GM23248 (cell line): ENCODE measurements at regions not wholly inside any gene's neighbourhood (a gene's known extent, or its start where the extent isn't known, plus 50 kb on each side); places are given as distances from the start of the nearest gene placed in this dataset.
"Not testable (repeated sequence)": the region's sequence is repeated elsewhere in the genome, so short reads cannot be mapped to it uniquely, and the experiment has no call there.

Experiments used
- DNase-seq: peaks from one replicate; pipeline ENCODE4 v3.0.0-alpha.2; 2015
- H2AFZ ChIP-seq: fragments of 200-600 bp; sonication (generic); 2 replicates; pipeline ENCODE4 v1.6.1; 2016; ENCODE audit warnings: antibody characterized with exemption
- H3F3A ChIP-seq: fragments of 200-600 bp; sonication (generic); 2 replicates; pipeline ENCODE4 v1.6.1; 2016; ENCODE audit warnings: mild to moderate bottlenecking, antibody characterized with exemption, mixed run types; ENCODE audit not compliant: insufficient read depth
- H3K27ac ChIP-seq: fragments of 200-600 bp; sonication (generic); 2 replicates; pipeline ENCODE4 v1.5.1; 2016; ENCODE audit warnings: mild to moderate bottlenecking
- H3K27me3 ChIP-seq: fragments of 200-600 bp; sonication (generic); replicated peaks from 2 replicates; pipeline ENCODE4 v1.6.1; 2016; ENCODE audit warnings: mild to moderate bottlenecking; ENCODE audit not compliant: insufficient read depth
- H3K36me3 ChIP-seq: fragments of 200-600 bp; sonication (generic); 2 replicates; pipeline ENCODE4 v1.6.1; 2016; ENCODE audit warnings: low read depth, mild to moderate bottlenecking
- H3K4me1 ChIP-seq: fragments of 200-600 bp; sonication (generic); 2 replicates; pipeline ENCODE4 v1.6.1; 2016; ENCODE audit warnings: mild to moderate bottlenecking; ENCODE audit not compliant: insufficient read depth
- H3K4me2 ChIP-seq: fragments of 200-600 bp; sonication (generic); one replicate; pipeline ENCODE4 v1.6.1; 2016; ENCODE audit warnings: mild to moderate bottlenecking; ENCODE audit not compliant: unreplicated experiment
- H3K4me3 ChIP-seq: fragments of 200-600 bp; sonication (generic); 2 replicates; pipeline ENCODE4 v1.5.1; 2016; ENCODE audit warnings: mild to moderate bottlenecking
- H3K79me2 ChIP-seq: fragments of 200-600 bp; sonication (generic); 2 replicates; pipeline ENCODE4 v1.6.1; 2016; ENCODE audit warnings: mild to moderate bottlenecking; ENCODE audit not compliant: insufficient read depth
- H3K9ac ChIP-seq: fragments of 200-600 bp; sonication (generic); 2 replicates; pipeline ENCODE4 v1.6.1; 2016; ENCODE audit warnings: mild to moderate bottlenecking
- H3K9me2 ChIP-seq: fragments of 200-600 bp; sonication (generic); 2 replicates; pipeline ENCODE4 v1.6.1; 2016; ENCODE audit warnings: mixed run types, mild to moderate bottlenecking, moderate library complexity; ENCODE audit not compliant: insufficient read depth
- H3K9me3 ChIP-seq: fragments of 200-600 bp; sonication (generic); one replicate; pipeline ENCODE4 v1.6.1; 2017; ENCODE audit warnings: low read depth
- H4K20me1 ChIP-seq: fragments of 200-600 bp; sonication (generic); 2 replicates; pipeline ENCODE4 v1.6.0; 2016; ENCODE audit not compliant: insufficient read depth
- EZH2 ChIP-seq: fragments of 200-600 bp; sonication (generic); IDR thresholded peaks from 2 replicates; pipeline ENCODE4 v1.6.1; 2018; ENCODE audit warnings: antibody characterized with exemption, mild to moderate bottlenecking; ENCODE audit not compliant: insufficient read depth, poor library complexity, severe bottlenecking
- EZH2phosphoT487 ChIP-seq: fragments of 200-600 bp; sonication (generic); IDR thresholded peaks from 2 replicates; pipeline ENCODE4 v1.6.1; 2018; ENCODE audit warnings: antibody characterized with exemption, moderate library complexity, mild to moderate bottlenecking, low read depth; ENCODE audit not compliant: insufficient read depth
- WGBS, 2 experiments: methylation state at CpG; one replicate each; pipeline ENCODE4 v1.1.6; 2015 to 2017; ENCODE audit warnings: low lambda C conversion rate in 2 of 2, low coverage in 1 of 2; ENCODE audit errors: missing lambda C conversion rate in 2 of 2; 5-methylcytosine and 5-hydroxymethylcytosine counted together
- in situ Hi-C: fragments of 300-500 bp; cut with MboI; formaldehyde crosslinking; loops from 2 replicates; pipeline ENCODE4 v1.15.0; 2020

- Histone ChIP-seq H3K27ac (no peak overlapping the region), H3K27me3 (peaks cover 7% of the 10 kb centered on the region), H3K9me2 (no peaks in the 10 kb centered on the region), H2AFZ (no peak overlapping the region), H3F3A (no peaks in the 10 kb centered on the region), H3K4me1 (no peaks in the 10 kb centered on the region), H3K9ac (no peak overlapping the region), H3K79me2 (no peaks in the 10 kb centered on the region), H3K4me3 (no peak overlapping the region), H3K4me2 (no peak overlapping the region), H4K20me1 (no peaks in the 10 kb centered on the region), H3K9me3 (no peaks in the 10 kb centered on the region), H3K36me3 (no peaks in the 10 kb centered on the region)
- in situ Hi-C loops, result no loop called here
- TF ChIP-seq EZH2, result no peak
- TF ChIP-seq EZH2phosphoT487, result no peak
- no peak for DNase-seq
- 60 to 67% methylated on average over 6 of the region's 6 CpGs for WGBS, 2 experiments
Measured at GRCh38 chr2:31651736-31652135, 71.0 kb upstream of the SRD5A2 start.

- Histone ChIP-seq H3K4me2 (no peak overlapping the region), H2AFZ (no peak overlapping the region), H3K79me2 (no peaks in the 10 kb centered on the region), H4K20me1 (no peaks in the 10 kb centered on the region), H3K9me3 (no peaks in the 10 kb centered on the region), H3K9ac (no peak overlapping the region), H3K9me2 (no peaks in the 10 kb centered on the region), H3K27me3 (peaks cover 7% of the 10 kb centered on the region), H3K27ac (no peak overlapping the region), H3K4me1 (no peaks in the 10 kb centered on the region), H3K36me3 (no peaks in the 10 kb centered on the region), H3K4me3 (no peak overlapping the region), H3F3A (no peaks in the 10 kb centered on the region)
- DNase-seq, result no peak
- WGBS, 2 experiments, result 44 to 55% methylated on average over 2 of the region's 2 CpGs
- in situ Hi-C loops, result no loop called here
- TF ChIP-seq EZH2 (no peak), EZH2phosphoT487 (no peak)
Measured at GRCh38 chr2:31651267-31651666, 70.5 kb upstream of the SRD5A2 start.

- 40 to 47% methylated on average over 5 of the region's 5 CpGs for WGBS, 2 experiments
- H3K9ac ChIP-seq, result no peak overlapping the region
- no peaks in the 10 kb centered on the region for H4K20me1 ChIP-seq
- TF ChIP-seq EZH2phosphoT487 (no peak), EZH2 (no peak)
- H3K4me1 ChIP-seq, result no peaks in the 10 kb centered on the region
- in situ Hi-C loops, result no loop called here
- H2AFZ ChIP-seq, result no peak overlapping the region
- no peaks in the 10 kb centered on the region for H3K9me3 ChIP-seq
- no peak overlapping the region for H3K4me2 ChIP-seq
- no peaks in the 10 kb centered on the region for H3K9me2 ChIP-seq
- no peaks in the 10 kb centered on the region for H3K79me2 ChIP-seq
- no peaks in the 10 kb centered on the region for H3F3A ChIP-seq
- H3K36me3 ChIP-seq, result no peaks in the 10 kb centered on the region
- DNase-seq, result no peak
- H3K27ac ChIP-seq, result no peak overlapping the region
- H3K4me3 ChIP-seq, result no peak overlapping the region
- peaks cover 16% of the 10 kb centered on the region for H3K27me3 ChIP-seq
Measured at GRCh38 chr2:31644551-31644950, 63.8 kb upstream of the SRD5A2 start.

DNA sequence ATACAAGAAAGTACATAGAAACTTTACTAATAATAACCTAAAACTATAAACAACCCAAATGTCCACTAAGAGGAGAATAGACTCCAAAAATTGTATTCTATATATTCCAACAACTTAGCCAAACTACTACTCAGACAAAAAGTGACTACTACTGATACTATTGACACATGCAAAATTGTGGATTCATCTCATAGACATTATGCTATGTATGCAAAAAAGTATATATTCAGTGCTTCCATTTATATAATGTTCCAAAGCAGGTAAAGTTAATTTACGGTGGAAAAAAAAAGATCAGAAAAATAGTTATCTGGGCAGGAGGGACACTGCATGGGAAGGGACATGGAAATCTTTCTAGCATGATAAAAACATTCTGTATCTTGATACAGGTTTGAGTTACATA, 62.0 kb upstream of the SRD5A2 start:
- no peak overlapping the region for H3K4me2 ChIP-seq
- H3F3A ChIP-seq, result no peaks in the 10 kb centered on the region
- WGBS, 2 experiments, result 33 to 39% methylated on average over 1 of the region's 1 CpG
- no peak overlapping the region for H3K27ac ChIP-seq
- peaks cover 15% of the 10 kb centered on the region for H3K27me3 ChIP-seq
- no peaks in the 10 kb centered on the region for H3K9me2 ChIP-seq
- no peaks in the 10 kb centered on the region for H3K4me1 ChIP-seq
- no peak overlapping the region for H2AFZ ChIP-seq
- no peaks in the 10 kb centered on the region for H3K79me2 ChIP-seq
- H3K4me3 ChIP-seq, result no peak overlapping the region
- H3K36me3 ChIP-seq, result no peaks in the 10 kb centered on the region
- DNase-seq, result no peak
- TF ChIP-seq EZH2phosphoT487, result no peak
- TF ChIP-seq EZH2, result no peak
- H4K20me1 ChIP-seq, result no peaks in the 10 kb centered on the region
- in situ Hi-C loops, result no loop called here
- no peak overlapping the region for H3K9ac ChIP-seq
- H3K9me3 ChIP-seq, result no peaks in the 10 kb centered on the region

GRCh38 chr2:31632201-31632600, 51.5 kb upstream of the SRD5A2 start:
- H3K4me1 ChIP-seq, DNase-seq, H3K27me3 ChIP-seq, H3K79me2 ChIP-seq, H3K4me2 ChIP-seq, H4K20me1 ChIP-seq, H3K36me3 ChIP-seq, H2AFZ ChIP-seq, H3F3A ChIP-seq, H3K9me3 ChIP-seq, H3K9ac ChIP-seq, H3K9me2 ChIP-seq, H3K27ac ChIP-seq, H3K4me3 ChIP-seq, in situ Hi-C loops: not testable (repeated sequence)
- 15 to 23% methylated on average over 5 of the region's 5 CpGs for WGBS, 2 experiments
